ENCODE measurements at regions not wholly inside any gene's neighbourhood (a gene's known extent, or its start where the extent isn't known, plus 50 kb on each side); places are given as distances from the start of the nearest gene placed in this dataset.

DNA sequence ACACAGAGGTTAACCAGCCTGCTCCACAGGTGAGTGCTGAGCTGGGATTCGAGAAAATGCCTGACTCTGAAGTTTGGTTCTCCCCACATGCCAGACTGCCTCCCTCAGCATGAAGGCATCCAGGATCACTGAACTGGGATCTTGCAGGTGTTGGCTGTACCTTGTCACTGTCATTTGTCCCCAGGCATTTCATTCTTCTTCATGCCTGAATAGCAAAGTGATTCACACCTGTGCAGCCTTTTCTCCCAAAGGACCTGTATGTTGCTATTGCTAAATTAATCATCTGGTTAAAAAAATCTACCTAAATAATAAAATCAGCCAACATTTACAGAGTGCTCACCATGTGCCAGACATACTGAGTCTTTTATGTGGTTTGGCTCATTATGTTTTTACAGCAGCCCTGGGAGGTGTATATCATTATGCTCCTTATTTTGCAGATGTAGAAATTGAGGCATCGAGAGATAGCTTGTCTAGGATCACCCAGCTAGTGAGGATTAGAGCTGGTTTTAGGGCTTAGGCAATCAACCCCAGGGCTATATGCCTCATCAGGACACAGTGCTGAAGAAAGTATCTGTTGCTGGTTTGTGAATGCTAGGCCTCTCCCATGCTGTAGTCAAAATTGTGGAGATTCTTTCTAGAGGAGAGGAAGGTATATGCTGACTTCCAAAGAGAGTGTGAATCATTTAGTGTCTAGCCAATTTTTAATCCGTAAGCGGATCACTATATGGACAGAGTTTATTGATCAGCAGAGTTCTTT is 204.4 kb downstream of the HIPK3 start:
- Mint-ChIP-seq H3K27me3 (peaks cover 33% of the 10 kb centered on the region), H3K4me3 (no peak overlapping the region), H3K36me3 (no peaks in the 10 kb centered on the region), H3K4me1 (ENCODE audit: unreplicated experiment) (no peaks in the 10 kb centered on the region), H3K27ac (no peak overlapping the region), H3K9me3 (no peaks in the 10 kb centered on the region)
- DNase-seq (ENCODE audit: extremely low spot score, unreplicated experiment), result no peak
- TF ChIP-seq, protein P1, sequence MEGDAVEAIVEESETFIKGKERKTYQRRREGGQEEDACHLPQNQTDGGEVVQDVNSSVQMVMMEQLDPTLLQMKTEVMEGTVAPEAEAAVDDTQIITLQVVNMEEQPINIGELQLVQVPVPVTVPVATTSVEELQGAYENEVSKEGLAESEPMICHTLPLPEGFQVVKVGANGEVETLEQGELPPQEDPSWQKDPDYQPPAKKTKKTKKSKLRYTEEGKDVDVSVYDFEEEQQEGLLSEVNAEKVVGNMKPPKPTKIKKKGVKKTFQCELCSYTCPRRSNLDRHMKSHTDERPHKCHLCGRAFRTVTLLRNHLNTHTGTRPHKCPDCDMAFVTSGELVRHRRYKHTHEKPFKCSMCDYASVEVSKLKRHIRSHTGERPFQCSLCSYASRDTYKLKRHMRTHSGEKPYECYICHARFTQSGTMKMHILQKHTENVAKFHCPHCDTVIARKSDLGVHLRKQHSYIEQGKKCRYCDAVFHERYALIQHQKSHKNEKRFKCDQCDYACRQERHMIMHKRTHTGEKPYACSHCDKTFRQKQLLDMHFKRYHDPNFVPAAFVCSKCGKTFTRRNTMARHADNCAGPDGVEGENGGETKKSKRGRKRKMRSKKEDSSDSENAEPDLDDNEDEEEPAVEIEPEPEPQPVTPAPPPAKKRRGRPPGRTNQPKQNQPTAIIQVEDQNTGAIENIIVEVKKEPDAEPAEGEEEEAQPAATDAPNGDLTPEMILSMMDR (conservative IDR thresholded peaks at IDR 0.05), result no peak

DNA sequence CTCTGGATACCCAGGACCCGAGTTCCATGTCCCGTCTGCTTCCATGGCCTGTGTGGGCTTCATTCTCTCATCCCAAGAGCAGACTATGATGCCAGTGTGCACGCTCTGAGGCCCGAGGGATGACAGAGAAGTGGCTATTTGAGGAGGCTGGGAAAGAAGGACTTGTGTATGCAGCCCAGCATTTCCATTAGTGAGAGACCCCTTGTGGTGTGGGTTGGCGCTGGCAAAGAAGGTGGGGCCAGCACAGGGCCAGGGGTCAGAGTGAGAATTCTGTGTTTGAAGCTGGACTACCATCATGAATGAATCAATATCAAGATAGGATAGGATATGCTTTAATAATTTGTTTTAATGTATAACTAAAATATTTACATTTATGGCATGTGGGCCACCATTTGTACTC is 200.8 kb downstream of the HIPK3 start:
- no peak for DNase-seq (ENCODE audit: extremely low spot score, unreplicated experiment)
- no peaks in the 10 kb centered on the region for H3K9me3 Mint-ChIP-seq
- no peak overlapping the region for H3K4me3 Mint-ChIP-seq
- H3K27me3 Mint-ChIP-seq, result peaks cover 34% of the 10 kb centered on the region
- no peak overlapping the region for H3K27ac Mint-ChIP-seq
- TF ChIP-seq, protein P1 (conservative IDR thresholded peaks at IDR 0.05), result no peak
- H3K4me1 Mint-ChIP-seq (ENCODE audit: unreplicated experiment), result peaks cover 13% of the 10 kb centered on the region
- no peaks in the 10 kb centered on the region for H3K36me3 Mint-ChIP-seq

DNA sequence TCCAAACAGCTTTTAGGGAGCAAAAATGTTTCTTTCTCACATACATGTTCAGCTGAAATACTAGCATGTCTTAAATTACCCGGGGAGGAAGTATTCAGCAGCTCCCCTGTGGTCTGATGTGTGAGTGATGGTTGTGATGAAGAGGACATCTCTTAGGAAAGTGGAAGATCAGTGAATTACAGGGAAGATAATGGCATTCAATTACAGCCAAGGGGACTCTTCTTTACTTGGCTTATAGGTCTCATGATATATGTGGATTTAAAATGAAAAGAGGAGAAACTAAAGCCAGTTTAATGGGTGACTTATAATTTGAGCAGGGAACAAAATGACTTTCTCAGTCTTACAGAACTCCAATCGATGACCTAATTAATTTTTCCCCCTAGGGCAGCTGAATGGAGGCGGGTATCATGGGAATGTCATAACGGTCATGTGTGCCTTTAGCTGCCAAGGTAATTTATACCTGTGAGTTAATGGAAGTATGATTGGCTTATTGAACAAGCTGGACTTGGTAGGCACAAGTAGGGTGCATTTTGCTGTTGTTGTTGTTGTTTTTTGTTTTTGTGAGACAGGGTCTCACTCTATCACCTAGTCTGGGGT is 198.8 kb downstream of the HIPK3 start:
- peaks cover 13% of the 10 kb centered on the region for H3K4me1 Mint-ChIP-seq (ENCODE audit: unreplicated experiment)
- no peaks in the 10 kb centered on the region for H3K36me3 Mint-ChIP-seq
- no peak for DNase-seq (ENCODE audit: extremely low spot score, unreplicated experiment)
- H3K9me3 Mint-ChIP-seq, result no peaks in the 10 kb centered on the region
- no peak overlapping the region for H3K27ac Mint-ChIP-seq
- TF ChIP-seq, protein P1 (conservative IDR thresholded peaks at IDR 0.05), result no peak
- H3K4me3 Mint-ChIP-seq, result no peak overlapping the region
- H3K27me3 Mint-ChIP-seq, result peaks cover 40% of the 10 kb centered on the region

DNA sequence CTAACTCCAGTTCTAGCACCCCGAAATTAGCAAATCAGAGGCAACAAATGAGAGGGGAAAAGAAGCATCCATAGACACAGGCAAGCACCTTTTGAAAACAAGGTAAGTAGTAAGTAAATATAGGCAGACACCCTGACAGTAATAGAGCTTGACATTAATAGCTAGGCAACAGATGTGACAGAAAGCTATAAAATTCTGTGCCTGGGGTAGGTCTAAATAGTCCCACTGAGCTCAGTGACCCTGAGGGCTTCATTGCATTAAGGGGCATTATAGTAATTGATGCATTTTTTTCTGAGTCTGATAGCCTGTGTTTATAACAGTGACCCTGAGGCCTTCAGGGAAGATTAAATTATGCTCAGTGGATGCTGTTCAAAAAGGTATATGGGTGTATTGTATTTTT is 197.1 kb downstream of the HIPK3 start:
- TF ChIP-seq, protein P1 (conservative IDR thresholded peaks at IDR 0.05), result no peak
- no peak for DNase-seq (ENCODE audit: extremely low spot score, unreplicated experiment)
- Mint-ChIP-seq H3K4me1 (ENCODE audit: unreplicated experiment) (peaks cover 13% of the 10 kb centered on the region), H3K4me3 (no peak overlapping the region), H3K27ac (no peak overlapping the region), H3K36me3 (no peaks in the 10 kb centered on the region), H3K27me3 (peaks cover 41% of the 10 kb centered on the region), H3K9me3 (no peaks in the 10 kb centered on the region)

DNA sequence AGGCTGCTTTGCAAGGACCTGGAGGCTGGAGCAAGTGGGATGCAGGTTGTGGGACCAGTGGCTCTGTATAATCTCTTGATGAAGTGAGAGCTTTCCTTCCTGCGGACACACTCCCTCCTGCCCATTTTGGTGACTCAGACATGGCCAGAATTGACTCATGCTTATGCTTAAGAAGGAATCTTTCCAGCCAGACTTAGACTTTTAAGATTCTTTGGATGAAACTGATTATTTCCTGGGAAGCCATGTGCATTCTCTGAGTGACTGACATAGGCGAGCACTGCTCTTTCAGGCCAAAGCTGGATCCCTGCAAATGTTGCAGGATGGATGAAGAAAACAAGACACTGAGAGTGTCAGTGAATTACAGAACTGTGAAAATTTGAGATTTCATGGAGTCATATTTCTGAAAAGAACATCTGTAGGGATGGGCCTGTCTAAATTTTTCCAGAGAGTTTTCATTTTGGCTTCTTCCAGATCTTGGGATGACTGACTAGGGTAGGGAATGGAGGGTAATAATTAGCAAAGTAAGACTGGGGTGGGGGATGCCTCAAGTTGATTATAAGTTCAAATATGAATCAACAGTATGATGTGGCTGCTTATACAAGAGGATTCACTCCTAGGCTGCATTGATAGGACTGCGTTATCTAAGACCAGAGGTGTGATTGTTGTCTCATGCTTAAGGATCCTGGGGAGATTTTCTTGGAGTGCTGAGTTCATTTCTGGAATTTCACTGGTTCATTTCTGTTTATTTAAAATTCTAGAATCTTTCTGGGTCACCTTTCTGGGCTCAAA is 195.8 kb downstream of the HIPK3 start:
- DNase-seq (ENCODE audit: extremely low spot score, unreplicated experiment), result no peak
- Mint-ChIP-seq H3K4me1 (ENCODE audit: unreplicated experiment) (peaks cover 13% of the 10 kb centered on the region), H3K9me3 (no peaks in the 10 kb centered on the region), H3K27me3 (peaks cover 36% of the 10 kb centered on the region), H3K36me3 (no peaks in the 10 kb centered on the region), H3K4me3 (no peak overlapping the region), H3K27ac (no peak overlapping the region)
- TF ChIP-seq, protein P1 (conservative IDR thresholded peaks at IDR 0.05), result no peak
